ENCODE measurements at regions not wholly inside any gene's neighbourhood (a gene's known extent, or its start where the extent isn't known, plus 50 kb on each side); places are given as distances from the start of the nearest gene placed in this dataset.

DNA sequence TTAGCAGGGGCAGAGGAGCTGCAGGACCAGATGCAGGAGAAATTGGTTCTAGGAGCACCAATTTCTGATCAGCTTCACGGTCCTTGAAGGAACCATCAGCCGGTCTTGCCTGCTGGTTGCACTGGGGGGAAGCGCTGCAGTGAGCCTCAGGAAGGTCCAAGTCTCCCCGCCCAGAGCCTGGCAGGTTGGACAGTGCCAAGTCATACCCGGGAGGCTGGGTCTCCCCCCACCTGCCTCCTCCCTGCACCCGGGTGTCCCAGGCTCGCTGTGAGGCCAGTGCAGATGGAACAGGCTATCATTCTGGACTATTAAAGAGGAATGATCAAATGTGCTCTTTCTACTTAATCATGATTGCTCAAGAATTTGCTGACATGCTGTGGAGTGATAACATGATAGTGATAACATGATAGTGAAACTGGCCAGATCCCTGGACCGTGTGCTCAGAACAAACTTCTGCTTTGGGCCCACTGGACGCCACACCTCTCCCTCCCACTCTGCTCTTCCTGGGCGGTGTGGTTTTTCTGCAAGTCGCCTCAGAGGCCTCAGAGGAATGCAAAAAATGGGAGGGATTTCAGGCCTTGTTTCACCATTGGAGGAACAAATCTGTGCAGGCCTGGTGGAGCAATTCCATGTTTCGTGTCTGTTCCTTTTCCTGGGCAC is 236.0 kb downstream of the IRF8 start:
- no peak for TF ChIP-seq POLR2A (IDR thresholded peaks at IDR 0.05; ENCODE audit: low read depth, low read length)
- TF ChIP-seq POLR2AphosphoS5 (IDR thresholded peaks at IDR 0.05; ENCODE audit: low read depth, low read length), result no peak
